HCT116 (cell line): ENCODE measurements at regions not wholly inside any gene's neighbourhood (a gene's known extent, or its start where the extent isn't known, plus 50 kb on each side); places are given as distances from the start of the nearest gene placed in this dataset.

Experiments used
- ATAC-seq: fragments of 200-7000 bp; cut with Tn5 transposase; 2 replicates; pipeline ENCODE4 v1.9.1; 2020; ENCODE audit warnings: mild to moderate bottlenecking, moderate library complexity
- BruUV-seq: library from RNA; stranded (reverse); fragments of 400-500 nt; replicated peaks from 2 replicates; lab custom pipeline; 2021; lab: Mats Ljungman, UMichigan
- CTCF ChIA-PET: fragments of 300-600 bp; sonication (Branson Sonifier 250); formaldehyde crosslinking; loops from one replicate; lab custom pipeline; 2021; ENCODE audit warnings: antibody characterized with exemption; lab: Charles Lee
- POLR2A ChIA-PET: fragments of 300-600, 350-600 bp; sonication (Branson Sonifier 250); formaldehyde crosslinking; loops from one replicate; lab custom pipeline; 2021; ENCODE audit warnings: antibody characterized with exemption; lab: Charles Lee
- RAD21 ChIA-PET, 2 experiments: fragments of 300-600 bp; sonication (Branson Sonifier 250); formaldehyde crosslinking; loops; one replicate each; lab custom pipeline; 2023; ENCODE audit warnings: low total read pairs in 2 of 2; ENCODE audit not compliant: uncharacterized antibody in 2 of 2, unreplicated experiment in 2 of 2, low non-redundant PET in 1 of 2; lab: Charles Lee
- DNase-seq: peaks from one replicate; pipeline ENCODE4 v3.0.0-alpha.2; 2010; ENCODE audit warnings: low read depth, low spot score
- H2AFZ ChIP-seq: fragments of 200-600 bp; shearing (Covaris generic), sonication (generic); 2 replicates; pipeline ENCODE4 v1.6.1; 2017; ENCODE audit warnings: low read depth, mixed run types, mixed read lengths, antibody characterized with exemption, low read length; ENCODE audit not compliant: poor library complexity, severe bottlenecking
- H3K27ac ChIP-seq: 2 replicates; pipeline ENCODE4 v1.5.1; 2012; ENCODE audit warnings: low read depth, low read length
- H3K27me3 ChIP-seq: fragments of 200-600 bp; sonication (generic); 2 replicates; pipeline ENCODE4 v1.6.1; 2016; ENCODE audit warnings: mixed run types, low read length, mixed read lengths; ENCODE audit not compliant: insufficient read depth
- H3K36me3 ChIP-seq, 2 experiments: fragments of 200-500 bp in 1 of 2; fragments of 200-600 bp in 1 of 2; sonication (Bioruptor generic) in 1 of 2; sonication (generic) in 1 of 2; 2 replicates each; pipeline versions ENCODE4 v1.5.1 to v1.6.1; 2014 to 2016; ENCODE audit warnings: low read length in 2 of 2, inconsistent platforms in 1 of 2, mixed read lengths in 1 of 2, mixed run types in 1 of 2; ENCODE audit not compliant: insufficient read depth in 2 of 2, control insufficient read depth in 1 of 2
- H3K4me1 ChIP-seq, 2 experiments: fragments of 200-600 bp in 1 of 2; sonication (generic) in 1 of 2; 2 replicates each; pipeline versions ENCODE4 v1.5.1 to v1.6.1; 2012 to 2017; ENCODE audit warnings: low read length in 2 of 2, inconsistent platforms in 1 of 2, mild to moderate bottlenecking in 1 of 2, mixed read lengths in 1 of 2, mixed run types in 1 of 2, moderate library complexity in 1 of 2; ENCODE audit not compliant: insufficient read depth in 2 of 2, control insufficient read depth in 1 of 2
- H3K4me2 ChIP-seq: fragments of 200-600 bp; sonication (generic); 2 replicates; pipeline ENCODE4 v1.6.1; 2017; ENCODE audit warnings: mixed run types, low read length, mixed read lengths
- H3K4me3 ChIP-seq, 2 experiments: fragments of 200-600 bp in 1 of 2; sonication (generic) in 1 of 2; replicated peaks in 1 of 2; 2 replicates each; pipeline ENCODE4 v1.5.1; 2011 to 2016; ENCODE audit warnings: low read length in 2 of 2, control low read depth in 1 of 2, low read depth in 1 of 2, mild to moderate bottlenecking in 1 of 2, mixed read lengths in 1 of 2, mixed run types in 1 of 2
- H3K79me2 ChIP-seq: fragments of 200-600 bp; sonication (generic); 2 replicates; pipeline ENCODE4 v1.6.1; 2017; ENCODE audit warnings: mild to moderate bottlenecking, mixed run types, low read length, moderate library complexity, mixed read lengths; ENCODE audit not compliant: insufficient read depth
- H3K9ac ChIP-seq: fragments of 200-600 bp; sonication (generic); 2 replicates; pipeline ENCODE4 v1.6.1; 2016; ENCODE audit warnings: low read length, mixed read lengths
- H3K9me2 ChIP-seq: fragments of 200-600 bp; sonication (generic), shearing (Covaris generic); 2 replicates; pipeline ENCODE4 v1.6.1; 2017; ENCODE audit warnings: mixed run types, mild to moderate bottlenecking, moderate library complexity; ENCODE audit not compliant: insufficient read depth
- H3K9me3 ChIP-seq, 2 experiments: fragments of 200-500 bp in 1 of 2; fragments of 200-600 bp in 1 of 2; sonication (Bioruptor generic) in 1 of 2; sonication (generic) in 1 of 2; 2 replicates each; pipeline ENCODE4 v1.6.1; 2014 to 2017; ENCODE audit warnings: low read length in 2 of 2, mixed read lengths in 2 of 2, inconsistent platforms in 1 of 2, low read depth in 1 of 2, mild to moderate bottlenecking in 1 of 2, mixed run types in 1 of 2, moderate library complexity in 1 of 2; ENCODE audit not compliant: control insufficient read depth in 1 of 2, insufficient read depth in 1 of 2
- H4K20me1 ChIP-seq: fragments of 200-600 bp; sonication (generic), shearing (Covaris generic); 2 replicates; pipeline ENCODE4 v1.6.1; 2017; ENCODE audit warnings: mixed run types, mild to moderate bottlenecking, moderate library complexity; ENCODE audit not compliant: insufficient read depth
- ATF3 ChIP-seq: IDR thresholded peaks from 2 replicates; pipeline ENCODE4 v1.6.1; 2012
- CBX3 ChIP-seq: IDR thresholded peaks from 2 replicates; pipeline ENCODE4 v1.6.1; 2012; ENCODE audit warnings: low read depth
- CEBPB ChIP-seq: IDR thresholded peaks from 2 replicates; pipeline ENCODE4 v1.6.1; 2012; ENCODE audit warnings: low read depth
- CTCF ChIP-seq, 3 experiments: fragments of 200-600 bp in 1 of 3; sonication (generic) in 1 of 3; IDR thresholded peaks in 2 of 3; conservative IDR thresholded peaks in 1 of 3; 2 replicates each; pipeline ENCODE4 v1.5.1; 2012 to 2017; ENCODE audit warnings: low read depth in 2 of 3, low read length in 2 of 3, antibody characterized with exemption in 1 of 3, borderline replicate concordance in 1 of 3, control low read depth in 1 of 3, mild to moderate bottlenecking in 1 of 3, mixed read lengths in 1 of 3, mixed run types in 1 of 3, moderate library complexity in 1 of 3; ENCODE audit not compliant: insufficient read depth in 1 of 3
- EGR1 ChIP-seq: IDR thresholded peaks from 2 replicates; pipeline ENCODE4 v1.6.1; 2012; ENCODE audit warnings: low read depth
- ELF1 ChIP-seq: IDR thresholded peaks from 2 replicates; pipeline ENCODE4 v1.6.1; 2012; ENCODE audit warnings: low read depth, borderline replicate concordance
- EZH2 ChIP-seq: fragments of 200-600 bp; sonication (generic); IDR thresholded peaks from 2 replicates; pipeline ENCODE4 v1.6.1; 2017; ENCODE audit warnings: antibody characterized with exemption, mixed run types
- FOSL1 ChIP-seq: IDR thresholded peaks from 2 replicates; pipeline ENCODE4 v1.6.1; 2012; ENCODE audit warnings: low read depth
- JUND ChIP-seq: IDR thresholded peaks from 2 replicates; pipeline ENCODE4 v1.6.1; 2012
- POLR2AphosphoS5 ChIP-seq: IDR thresholded peaks from 2 replicates; pipeline ENCODE4 v1.6.1; 2011; ENCODE audit warnings: mild to moderate bottlenecking, low read depth, low read length, moderate library complexity
- REST ChIP-seq: IDR thresholded peaks from 2 replicates; pipeline ENCODE4 v1.6.1; 2012; ENCODE audit warnings: low read depth
- SP1 ChIP-seq: IDR thresholded peaks from 2 replicates; pipeline ENCODE4 v1.6.1; 2012; ENCODE audit warnings: low read depth
- TCF7L2 ChIP-seq: IDR thresholded peaks from 2 replicates; pipeline ENCODE4 v1.7.0; 2011; ENCODE audit warnings: borderline replicate concordance, inconsistent platforms; ENCODE audit not compliant: insufficient read depth, insufficient read length; ENCODE audit errors: extremely low read depth
- ZBTB33 ChIP-seq: IDR thresholded peaks from 2 replicates; pipeline ENCODE4 v1.6.1; 2011; ENCODE audit warnings: mild to moderate bottlenecking, low read length, moderate library complexity; ENCODE audit not compliant: insufficient replicate concordance; ENCODE audit errors: extremely low read depth
- ZFX ChIP-seq: fragments of 450-650 bp; IDR thresholded peaks from 2 replicates; pipeline ENCODE4 v1.6.1; 2017
- ZNF274 ChIP-seq: fragments of 200-500 bp; sonication (Bioruptor generic); IDR thresholded peaks from 2 replicates; pipeline ENCODE4 v1.6.1; 2014; ENCODE audit warnings: mild to moderate bottlenecking, low read depth, low read length, inconsistent platforms
- intact Hi-C: fragments of 100-400 bp; cut with micrococcal nuclease; formaldehyde crosslinking; loops from 2 replicates; pipeline ENCODE4 v1.10.0; 2022

GRCh38 chr20:12311094-12311865 is 393.6 kb downstream of the BTBD3 start:
- TF ChIP-seq POLR2AphosphoS5, result no peak
- TF ChIP-seq ZBTB33, result no peak
- TF ChIP-seq ZFX, result no peak
- no peak for TF ChIP-seq SP1
- TF ChIP-seq CEBPB, result no peak
- TF ChIP-seq ATF3, result no peak
- no peak for TF ChIP-seq EGR1
- no peak for TF ChIP-seq ZNF274
- TF ChIP-seq CTCF (IDR thresholded peaks at IDR 0.05 in 2 of 3, conservative IDR thresholded peaks at IDR 0.05 in 1 of 3; ENCODE audit: borderline replicate concordance in 1 of 3, insufficient read depth in 1 of 3, low read depth in 2 of 3, low read length in 2 of 3), result no peak
- no peak for TF ChIP-seq FOSL1
- TF ChIP-seq ELF1, result no peak
- TF ChIP-seq CBX3, result no peak
- TF ChIP-seq EZH2, result no peak
- TF ChIP-seq JUND, result no peak
- TF ChIP-seq REST, result no peak
- TF ChIP-seq TCF7L2, result no peak
- no TSS peak for BruUV-seq
- no peaks in the 10 kb centered on the region for H4K20me1 ChIP-seq
- no peaks in the 10 kb centered on the region for H3K36me3 ChIP-seq
- CTCF ChIA-PET, result no interaction called here
- intact Hi-C loops, result no loop called here
- no peak for DNase-seq
- POLR2A ChIA-PET, result no interaction called here
- no peak for ATAC-seq
- no peaks in the 10 kb centered on the region for H3K27me3 ChIP-seq
- no peak overlapping the region for H3K27ac ChIP-seq
- H3K79me2 ChIP-seq, result no peaks in the 10 kb centered on the region
- H3K4me2 ChIP-seq, result no peak overlapping the region
- peaks cover 13 to 39% of the 10 kb centered on the region in 2 experiments; a peak in 2 of 4 replicates for H3K9me3 ChIP-seq
- H3K9ac ChIP-seq, result no peak overlapping the region
- H3K4me1 ChIP-seq, result no peaks in the 10 kb centered on the region
- RAD21 ChIA-PET, result no interaction called here
- H3K9me2 ChIP-seq, result no peaks in the 10 kb centered on the region
- no peak overlapping the region for H3K4me3 ChIP-seq
- H2AFZ ChIP-seq, result no peak overlapping the region
